GM23338 (cell line): ENCODE measurements at regions not wholly inside any gene's neighbourhood (a gene's known extent, or its start where the extent isn't known, plus 50 kb on each side); places are given as distances from the start of the nearest gene placed in this dataset.

Experiments used
- ATAC-seq: fragments of 200-7000 bp; cut with Tn5 transposase; 3 replicates; pipeline ENCODE4 v1.9.1; 2020
- DNase-seq: peaks from one replicate; pipeline ENCODE4 v3.0.0-alpha.2; 2015; ENCODE audit warnings: low spot score
- H2AFZ ChIP-seq: fragments of 200-600 bp; sonication (generic); 2 replicates; pipeline ENCODE4 v1.8.0; 2016; ENCODE audit warnings: antibody characterized with exemption, mild to moderate bottlenecking, moderate library complexity
- H3F3A ChIP-seq: fragments of 200-600 bp; sonication (generic); replicated peaks from 2 replicates; pipeline ENCODE4 v1.8.0; 2017; ENCODE audit warnings: antibody characterized with exemption, mixed run types, low read depth
- H3K27ac ChIP-seq: fragments of 200-600 bp; sonication (generic); 2 replicates; pipeline ENCODE4 v1.6.1; 2016; ENCODE audit warnings: low read depth
- H3K27me3 ChIP-seq: fragments of 200-600 bp; sonication (generic); 2 replicates; pipeline ENCODE4 v1.8.0; 2016; ENCODE audit warnings: mild to moderate bottlenecking, mixed run types, moderate library complexity; ENCODE audit not compliant: insufficient read depth
- H3K36me3 ChIP-seq: fragments of 200-600 bp; sonication (generic); 2 replicates; pipeline ENCODE4 v1.8.0; 2016; ENCODE audit warnings: mild to moderate bottlenecking; ENCODE audit not compliant: insufficient read depth
- H3K4me1 ChIP-seq: fragments of 200-600 bp; sonication (generic); 2 replicates; pipeline ENCODE4 v1.8.0; 2016; ENCODE audit warnings: mild to moderate bottlenecking, moderate library complexity; ENCODE audit not compliant: insufficient read depth
- H3K4me2 ChIP-seq: fragments of 200-600 bp; sonication (generic); 2 replicates; pipeline ENCODE4 v1.7.1; 2017; ENCODE audit warnings: mixed run types
- H3K4me3 ChIP-seq: fragments of 200-600 bp; sonication (generic); 2 replicates; pipeline ENCODE4 v1.6.1; 2016; ENCODE audit warnings: mixed run types
- H3K79me2 ChIP-seq: fragments of 200-600 bp; sonication (generic); replicated peaks from 2 replicates; pipeline ENCODE4 v1.8.0; 2017; ENCODE audit warnings: mild to moderate bottlenecking; ENCODE audit not compliant: insufficient read depth
- H3K9me2 ChIP-seq: fragments of 200-600 bp; sonication (generic); 2 replicates; pipeline ENCODE4 v1.8.0; 2017; ENCODE audit not compliant: insufficient read depth
- H4K20me1 ChIP-seq: fragments of 200-600 bp; sonication (generic); replicated peaks from 2 replicates; pipeline ENCODE4 v1.8.0; 2017; ENCODE audit warnings: mild to moderate bottlenecking; ENCODE audit not compliant: insufficient read depth
- H3K27ac Mint-ChIP-seq: 2 replicates; pipeline ENCODE4 v1.8.0; 2020; ENCODE audit warnings: inconsistent platforms, mild to moderate bottlenecking, moderate library complexity, mixed read lengths
- H3K27me3 Mint-ChIP-seq: 3 replicates; pipeline ENCODE4 v1.8.0; 2022; ENCODE audit warnings: low read depth, mild to moderate bottlenecking, moderate library complexity, mixed read lengths, inconsistent platforms; ENCODE audit not compliant: insufficient read depth, poor library complexity
- H3K36me3 Mint-ChIP-seq: 3 replicates; pipeline ENCODE4 v1.8.0; 2021; ENCODE audit warnings: low read depth, mild to moderate bottlenecking, inconsistent platforms, moderate library complexity, mixed read lengths
- H3K4me1 Mint-ChIP-seq: 3 replicates; pipeline ENCODE4 v1.8.0; 2020; ENCODE audit warnings: mild to moderate bottlenecking, inconsistent platforms, mixed read lengths
- H3K4me3 Mint-ChIP-seq: 3 replicates; pipeline ENCODE4 v1.8.0; 2021; ENCODE audit warnings: moderate library complexity, mild to moderate bottlenecking, inconsistent platforms, mixed read lengths
- H3K9me3 Mint-ChIP-seq: 3 replicates; pipeline ENCODE4 v1.8.0; 2020; ENCODE audit warnings: moderate library complexity, mild to moderate bottlenecking, inconsistent platforms, mixed read lengths
- CREB1 ChIP-seq: fragments of 250-450 bp; sonication (Bioruptor Pico); IDR thresholded peaks from 2 replicates; pipeline ENCODE4 v1.5.0; 2020; ENCODE audit warnings: low read depth, mild to moderate bottlenecking, moderate library complexity
- ETS1 ChIP-seq: IDR thresholded peaks from 2 replicates; pipeline ENCODE4 v1.6.1; 2016; ENCODE audit warnings: antibody characterized with exemption
- EZH2 ChIP-seq: fragments of 200-600 bp; sonication (generic); IDR thresholded peaks from one replicate; pipeline ENCODE4 v1.8.0; 2017; ENCODE audit warnings: antibody characterized with exemption, mild to moderate bottlenecking, low read depth; ENCODE audit not compliant: unreplicated experiment
- EZH2phosphoT487 ChIP-seq: fragments of 200-600 bp; sonication (generic); IDR thresholded peaks from one replicate; pipeline ENCODE4 v1.8.1; 2018; ENCODE audit warnings: antibody characterized with exemption; ENCODE audit not compliant: unreplicated experiment
- JUNB ChIP-seq: IDR thresholded peaks from one replicate; pipeline ENCODE4 v1.6.1; 2016; ENCODE audit warnings: antibody characterized with exemption; ENCODE audit not compliant: unreplicated experiment
- NANOG ChIP-seq: IDR thresholded peaks from 2 replicates; pipeline ENCODE4 v1.6.1; 2016; ENCODE audit warnings: antibody characterized with exemption, borderline replicate concordance
- POLR2AphosphoS5 ChIP-seq: IDR thresholded peaks from 2 replicates; pipeline ENCODE4 v1.6.1; 2016; ENCODE audit warnings: antibody characterized with exemption, low read depth
- REST ChIP-seq: IDR thresholded peaks from one replicate; pipeline ENCODE4 v1.6.1; 2018; ENCODE audit warnings: antibody characterized with exemption; ENCODE audit not compliant: unreplicated experiment
- STAT1 ChIP-seq: IDR thresholded peaks from one replicate; pipeline ENCODE4 v1.6.1; 2016; ENCODE audit warnings: antibody characterized with exemption; ENCODE audit not compliant: unreplicated experiment
- ZNF462 ChIP-seq: fragments of 250-450 bp; sonication (Bioruptor Pico); IDR thresholded peaks from 2 replicates; pipeline ENCODE4 v1.5.0; 2020; ENCODE audit warnings: mild to moderate bottlenecking, moderate library complexity
- TF ChIP-seq, protein P1 (sequence below), 2 experiments: fragments of 200-600 bp in 1 of 2; sonication (generic) in 1 of 2; conservative IDR thresholded peaks; 2 replicates each; pipeline versions ENCODE4 v1.5.1 to v1.6.1; 2016 to 2017; ENCODE audit warnings: antibody characterized with exemption in 2 of 2, low read depth in 2 of 2, mild to moderate bottlenecking in 2 of 2, moderate library complexity in 1 of 2

DNA sequence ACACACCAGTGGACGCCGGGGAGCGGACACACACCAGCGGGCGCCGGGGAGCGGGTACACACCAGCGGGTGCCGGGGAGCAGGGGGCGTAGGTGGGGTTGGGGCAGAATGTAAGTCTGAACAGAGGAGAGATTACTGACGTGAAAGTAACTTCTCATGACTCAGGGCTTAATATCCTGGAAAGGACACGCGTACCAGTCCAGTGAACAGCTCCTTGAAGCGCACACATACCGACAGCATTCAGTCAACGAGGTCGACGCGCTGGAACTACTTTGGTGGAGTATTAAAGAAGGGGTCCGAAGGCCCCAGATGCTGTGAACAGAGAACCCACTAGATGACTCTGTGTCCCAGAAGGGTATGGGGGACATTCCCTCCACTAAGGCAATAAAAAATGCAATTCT is 129.6 kb downstream of the ENGASE start:
- Mint-ChIP-seq H3K27me3 (peaks cover 12% of the 10 kb centered on the region), H3K27ac (no peak overlapping the region), H3K4me3 (no peak overlapping the region), H3K36me3 (no peaks in the 10 kb centered on the region), H3K9me3 (no peaks in the 10 kb centered on the region), H3K4me1 (peaks cover 38% of the 10 kb centered on the region)
- H3K4me1 ChIP-seq, result peaks cover 11% of the 10 kb centered on the region
- no peak overlapping the region for H2AFZ ChIP-seq
- no peak overlapping the region for H3K4me3 ChIP-seq
- no peaks in the 10 kb centered on the region for H3K36me3 ChIP-seq
- ATAC-seq (no peak), DNase-seq (no peak)
- no peaks in the 10 kb centered on the region for H4K20me1 ChIP-seq
- no peaks in the 10 kb centered on the region for H3K27me3 ChIP-seq
- H3F3A ChIP-seq, result no peaks in the 10 kb centered on the region
- no peaks in the 10 kb centered on the region for H3K9me2 ChIP-seq
- H3K27ac ChIP-seq, result no peak overlapping the region
- TF ChIP-seq NANOG (no peak), JUNB (no peak), REST (no peak), POLR2AphosphoS5 (no peak), STAT1 (no peak), ETS1 (no peak), EZH2 (no peak), CREB1 (CRISPR knock-in tag) (no peak), EZH2phosphoT487 (no peak), ZNF462 (CRISPR knock-in tag) (no peak)
- TF ChIP-seq, protein P1, sequence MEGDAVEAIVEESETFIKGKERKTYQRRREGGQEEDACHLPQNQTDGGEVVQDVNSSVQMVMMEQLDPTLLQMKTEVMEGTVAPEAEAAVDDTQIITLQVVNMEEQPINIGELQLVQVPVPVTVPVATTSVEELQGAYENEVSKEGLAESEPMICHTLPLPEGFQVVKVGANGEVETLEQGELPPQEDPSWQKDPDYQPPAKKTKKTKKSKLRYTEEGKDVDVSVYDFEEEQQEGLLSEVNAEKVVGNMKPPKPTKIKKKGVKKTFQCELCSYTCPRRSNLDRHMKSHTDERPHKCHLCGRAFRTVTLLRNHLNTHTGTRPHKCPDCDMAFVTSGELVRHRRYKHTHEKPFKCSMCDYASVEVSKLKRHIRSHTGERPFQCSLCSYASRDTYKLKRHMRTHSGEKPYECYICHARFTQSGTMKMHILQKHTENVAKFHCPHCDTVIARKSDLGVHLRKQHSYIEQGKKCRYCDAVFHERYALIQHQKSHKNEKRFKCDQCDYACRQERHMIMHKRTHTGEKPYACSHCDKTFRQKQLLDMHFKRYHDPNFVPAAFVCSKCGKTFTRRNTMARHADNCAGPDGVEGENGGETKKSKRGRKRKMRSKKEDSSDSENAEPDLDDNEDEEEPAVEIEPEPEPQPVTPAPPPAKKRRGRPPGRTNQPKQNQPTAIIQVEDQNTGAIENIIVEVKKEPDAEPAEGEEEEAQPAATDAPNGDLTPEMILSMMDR (conservative IDR thresholded peaks at IDR 0.05; ENCODE audit: low read depth in 2 of 2), result no peak
- H3K4me2 ChIP-seq, result no peak overlapping the region
- H3K79me2 ChIP-seq, result no peaks in the 10 kb centered on the region
